NT2/D1 (cell line): ENCODE measurements at regions not wholly inside any gene's neighbourhood (a gene's known extent, or its start where the extent isn't known, plus 50 kb on each side); places are given as distances from the start of the nearest gene placed in this dataset.

Source experiments
- YY1 ChIP-seq: IDR thresholded peaks from 2 replicates; pipeline ENCODE4 v1.6.1; 2011; ENCODE audit not compliant: insufficient read length, insufficient read depth
- ZNF274 ChIP-seq: IDR thresholded peaks from 2 replicates; pipeline ENCODE4 v1.6.1; 2011; ENCODE audit warnings: mild to moderate bottlenecking, low read depth, low read length

- TF ChIP-seq ZNF274 = no peak
- TF ChIP-seq YY1 = no peak
Measured at GRCh38 chr3:147755310-147755709, 346.1 kb downstream of the ZIC1 start.
